ENCODE measurements at regions not wholly inside any gene's neighbourhood (a gene's known extent, or its start where the extent isn't known, plus 50 kb on each side); places are given as distances from the start of the nearest gene placed in this dataset.

- peak; percentile 22 for DNase-seq (ENCODE audit: low read depth)
Measured at GRCh38 chr6:143621876-143622605, 55.7 kb upstream of the PHACTR2 start.

- DNase-seq (ENCODE audit: low read depth), result no peak
Measured at GRCh38 chr6:143621159-143621873, 56.4 kb upstream of the PHACTR2 start.

- no peak for DNase-seq (ENCODE audit: low read depth)
Measured at GRCh38 chr6:143620447-143620846, 57.3 kb upstream of the PHACTR2 start.

- DNase-seq (ENCODE audit: low read depth), result no peak
Measured at GRCh38 chr6:143619824-143620401, 57.9 kb upstream of the PHACTR2 start.

GRCh38 chr6:143616741-143617140, 61.0 kb upstream of the PHACTR2 start:
- DNase-seq (ENCODE audit: low read depth), result no peak

DNA sequence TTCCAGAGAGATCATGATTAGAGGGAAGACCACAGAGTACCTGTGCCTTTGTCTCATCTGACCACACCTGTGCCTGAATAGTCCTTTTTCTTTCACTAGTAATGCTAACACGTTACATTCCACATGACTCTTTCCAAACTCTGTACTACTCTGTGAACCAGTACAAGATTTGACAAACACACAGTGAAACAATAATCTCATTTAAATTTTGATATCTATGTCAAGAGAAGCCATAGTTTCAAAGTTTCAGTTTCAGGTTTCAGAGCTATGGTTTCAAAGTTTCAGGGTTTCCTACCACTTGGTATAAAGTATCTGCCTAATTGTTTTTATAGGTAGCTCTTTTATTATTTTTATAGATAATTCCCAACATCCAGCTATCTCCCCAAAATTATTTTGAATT, 62.0 kb upstream of the PHACTR2 start:
- DNase-seq (ENCODE audit: low read depth), result no peak

DNA sequence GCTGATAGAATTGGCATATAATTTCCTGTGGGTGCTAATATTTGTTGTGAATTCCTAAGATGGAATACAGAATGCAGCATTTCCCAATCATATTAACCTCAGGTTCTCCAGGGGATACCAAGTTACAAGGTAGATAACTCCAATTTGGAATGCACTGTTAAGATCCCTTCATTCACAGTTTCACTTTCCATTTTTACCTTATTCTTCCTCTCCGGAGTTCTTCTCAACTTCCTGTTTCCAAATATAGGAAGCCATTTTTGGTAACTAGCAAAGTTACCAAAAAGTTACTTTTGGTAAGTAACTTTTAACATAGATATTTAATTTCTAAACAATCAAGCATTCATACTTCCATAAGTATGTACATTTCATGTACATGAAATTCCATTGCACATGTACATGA, 63.5 kb upstream of the PHACTR2 start:
- no peak for DNase-seq (ENCODE audit: low read depth)

DNA sequence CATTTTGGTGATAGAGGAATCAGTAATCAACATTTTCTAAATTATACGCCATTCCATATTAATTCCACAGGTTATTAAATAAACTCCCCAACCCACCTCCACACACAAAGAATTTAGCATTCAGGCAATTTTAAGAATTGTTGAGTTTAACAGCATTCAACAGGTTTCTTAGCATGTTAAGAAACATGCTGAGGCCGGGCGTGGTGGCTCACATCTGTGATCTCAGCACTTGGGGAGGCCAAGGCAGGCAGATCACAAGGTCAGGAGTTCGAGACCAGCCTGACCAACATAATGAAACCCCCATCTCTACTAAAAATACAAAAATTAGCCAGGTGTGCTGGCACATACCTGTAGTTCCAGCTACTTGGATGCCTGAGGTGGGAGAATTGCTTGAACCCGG, 64.0 kb upstream of the PHACTR2 start:
- no peak for DNase-seq (ENCODE audit: low read depth)

GRCh38 chr6:143612186-143612585, 65.6 kb upstream of the PHACTR2 start:
- no peak for DNase-seq (ENCODE audit: low read depth)

- no peak for DNase-seq (ENCODE audit: low read depth)
Measured at GRCh38 chr6:143611580-143611979, 66.2 kb upstream of the PHACTR2 start.

DNA sequence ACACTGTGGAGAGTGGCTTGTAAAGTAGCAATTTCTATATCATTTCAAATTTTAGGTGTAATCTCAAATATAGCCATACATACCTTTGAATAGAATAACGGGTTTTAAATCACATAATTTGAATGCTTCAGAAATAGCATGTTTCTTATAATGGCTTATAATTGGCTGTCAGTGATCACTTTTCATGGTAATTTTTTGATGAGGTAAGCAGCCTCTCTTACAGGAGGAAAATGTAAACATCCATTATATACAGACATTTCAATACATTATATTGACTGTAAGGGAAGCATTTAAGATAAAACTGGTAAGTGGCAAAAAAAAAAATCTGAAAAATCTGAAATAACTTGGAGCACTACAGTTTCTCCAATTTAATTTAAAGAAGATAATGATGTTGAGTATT, 67.8 kb upstream of the PHACTR2 start:
- DNase-seq (ENCODE audit: low read depth), result no peak

DNA sequence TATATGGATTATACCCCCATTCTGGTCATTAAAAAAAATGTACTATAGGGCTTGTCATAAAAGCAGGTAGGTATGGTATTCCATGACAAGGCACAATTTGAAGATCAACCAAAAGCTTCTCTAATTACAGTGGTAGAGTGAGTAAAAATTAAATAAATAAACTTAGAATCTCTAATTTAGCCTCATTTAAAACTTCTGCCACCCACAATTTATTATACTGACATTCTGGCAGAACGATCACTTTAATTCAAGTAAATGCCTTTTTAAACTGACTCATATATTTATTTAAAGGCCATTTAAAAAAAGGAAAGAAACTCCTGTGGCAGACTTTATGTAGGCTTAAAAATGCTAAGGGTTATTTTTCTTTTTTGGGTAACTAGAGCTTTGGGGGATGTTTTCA, 68.3 kb upstream of the PHACTR2 start:
- DNase-seq (ENCODE audit: low read depth), result no peak

GRCh38 chr6:143608906-143609305, 68.9 kb upstream of the PHACTR2 start:
- DNase-seq (ENCODE audit: low read depth), result no peak

- DNase-seq (ENCODE audit: low read depth), result no peak
Measured at GRCh38 chr6:143607974-143608373, 69.8 kb upstream of the PHACTR2 start.

- DNase-seq (ENCODE audit: low read depth), result no peak
Measured at GRCh38 chr6:143607168-143607567, 70.6 kb upstream of the PHACTR2 start.

GRCh38 chr6:143605906-143606521, 71.8 kb upstream of the PHACTR2 start:
- DNase-seq (ENCODE audit: low read depth), result no peak

- DNase-seq (ENCODE audit: low read depth), result no peak
Measured at GRCh38 chr6:143603455-143603854, 74.3 kb upstream of the PHACTR2 start.

DNA sequence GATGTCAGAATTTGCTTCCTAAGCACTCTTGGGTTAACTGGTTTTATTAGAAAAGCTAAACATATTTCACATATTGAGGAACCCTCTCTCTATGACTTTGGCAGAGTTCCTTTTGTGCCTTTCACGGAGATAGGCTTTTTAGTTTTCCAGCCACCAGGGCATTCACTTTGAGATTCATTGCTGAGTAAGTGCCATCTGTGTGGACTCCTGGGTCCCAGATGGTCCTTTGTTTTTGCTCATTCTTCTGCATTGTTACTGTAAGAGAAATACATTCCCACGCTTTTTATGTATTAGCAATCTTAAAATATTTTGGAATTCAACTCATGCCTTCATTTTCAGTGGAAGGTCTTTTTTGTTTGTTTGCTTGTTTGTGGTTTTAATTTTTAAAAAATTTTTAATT, 76.3 kb upstream of the PHACTR2 start:
- no peak for DNase-seq (ENCODE audit: low read depth)

DNA sequence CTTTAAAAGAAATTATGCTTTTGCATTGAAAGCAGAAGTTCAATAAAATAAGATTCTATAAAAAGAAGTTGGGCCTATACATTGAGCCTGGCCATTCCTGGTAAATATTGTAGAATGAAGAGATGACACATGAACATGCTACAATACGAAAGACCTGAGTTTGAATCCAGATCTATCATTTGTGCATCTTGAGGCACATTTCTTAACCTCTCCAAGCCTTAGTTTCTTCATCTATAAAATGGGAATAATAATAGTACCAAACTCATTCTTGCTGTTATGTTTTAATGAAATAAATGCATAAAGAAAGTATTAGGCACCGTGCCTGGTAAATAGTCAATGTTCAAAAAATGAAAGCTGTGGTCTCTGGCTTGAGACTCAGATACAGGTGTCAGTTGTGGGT, 76.9 kb upstream of the PHACTR2 start:
- DNase-seq (ENCODE audit: low read depth), result no peak

GRCh38 chr6:143598466-143599080, 79.2 kb upstream of the PHACTR2 start:
- DNase-seq (ENCODE audit: low read depth), result no peak

- DNase-seq (ENCODE audit: low read depth), result peak; percentile 36
Measured at GRCh38 chr6:143596866-143597265, 80.9 kb upstream of the PHACTR2 start.

Measured in renal cortical epithelial cell (primary cell).